Muscle layer of colon (tissue), 2 donors: ENCODE measurements at regions not wholly inside any gene's neighbourhood (a gene's known extent, or its start where the extent isn't known, plus 50 kb on each side); places are given as distances from the start of the nearest gene placed in this dataset.
"Not testable (repeated sequence)": the region's sequence is repeated elsewhere in the genome, so short reads cannot be mapped to it uniquely, and the experiment has no call there.

Experiments
- H3K27ac ChIP-seq: one replicate; pipeline ENCODE4 v1.7.0; 2013; ENCODE audit warnings: low read depth, mild to moderate bottlenecking, low read length, moderate library complexity
- H3K27me3 ChIP-seq, 2 donors: one replicate each; pipeline ENCODE4 v1.7.0; 2013; ENCODE audit warnings: low read length in 2 of 2, mild to moderate bottlenecking in 2 of 2; ENCODE audit not compliant: insufficient read depth in 2 of 2, control insufficient read depth in 1 of 2
- H3K36me3 ChIP-seq: one replicate; pipeline ENCODE4 v1.7.0; 2013; ENCODE audit warnings: mild to moderate bottlenecking, low read length; ENCODE audit not compliant: insufficient read depth
- H3K4me1 ChIP-seq: one replicate; pipeline ENCODE4 v1.7.0; 2013; ENCODE audit warnings: mild to moderate bottlenecking, low read length; ENCODE audit not compliant: insufficient read depth
- H3K4me3 ChIP-seq, 2 donors: one replicate each; pipeline ENCODE4 v1.7.0; 2013; ENCODE audit warnings: low read length in 2 of 2, low read depth in 1 of 2, mild to moderate bottlenecking in 1 of 2, moderate library complexity in 1 of 2
- H3K9ac ChIP-seq: one replicate; pipeline ENCODE4 v1.7.0; 2013; ENCODE audit warnings: low read length
- H3K9me3 ChIP-seq: one replicate; pipeline ENCODE4 v1.7.0; 2013; ENCODE audit warnings: mild to moderate bottlenecking, low read length
- donor health status: abdominal sarcoma.
- donor health status: Adenocarcinoma of cecum.

- Histone ChIP-seq H3K4me1 (no peaks in the 10 kb centered on the region), H3K27ac (no peak overlapping the region), H3K4me3 (no peak overlapping the region), H3K9me3 (peaks cover 9% of the 10 kb centered on the region), H3K36me3 (no peaks in the 10 kb centered on the region), H3K9ac (no peak overlapping the region), H3K27me3 (no peaks in the 10 kb centered on the region)
These were observed 67.9 kb downstream of the TBX3 start for GRCh38 chr12:114616081-114616480.

DNA sequence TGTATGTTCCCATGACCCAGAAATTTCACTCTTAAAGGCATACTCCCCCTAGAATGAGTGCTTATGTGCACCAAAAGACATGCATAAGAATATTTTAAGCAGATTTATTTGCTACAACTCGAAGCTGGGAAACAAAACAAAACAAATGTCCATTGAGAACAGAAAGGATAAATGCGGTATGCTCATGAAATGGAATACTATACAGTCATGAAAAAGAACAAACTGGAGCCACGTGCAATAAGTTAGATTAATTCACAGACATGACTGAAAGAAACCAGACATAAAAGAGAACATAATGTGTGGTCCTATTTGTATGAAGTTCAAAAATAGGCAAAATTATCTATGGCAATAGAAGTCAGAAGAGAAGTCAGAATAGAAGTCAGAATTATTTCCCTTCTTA lies 69.9 kb downstream of the TBX3 start:
- Histone ChIP-seq H3K9me3 (peaks cover 9% of the 10 kb centered on the region), H3K27ac (no peak overlapping the region), H3K4me1 (no peaks in the 10 kb centered on the region), H3K4me3 (no peak overlapping the region), H3K27me3 (no peaks in the 10 kb centered on the region), H3K36me3 (no peaks in the 10 kb centered on the region), H3K9ac (no peak overlapping the region)

DNA sequence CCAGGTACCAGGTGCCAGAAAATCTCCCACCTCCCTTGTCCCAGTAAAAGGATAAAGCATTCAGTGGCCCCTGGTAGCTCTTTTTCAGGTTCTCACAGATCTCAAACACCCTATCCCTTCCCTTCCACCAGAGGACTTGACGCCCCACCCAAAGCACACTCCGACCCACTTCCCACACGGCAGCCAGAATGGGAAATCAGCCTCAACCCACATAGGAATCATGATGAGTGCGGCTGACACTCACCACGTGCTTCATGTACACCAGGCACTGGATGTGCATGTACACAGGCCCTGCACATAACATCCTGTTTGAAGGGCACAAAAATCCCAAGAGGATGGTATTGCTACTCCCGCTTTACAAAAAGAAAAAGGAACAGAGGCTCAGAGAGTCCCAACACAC lies 71.9 kb downstream of the TBX3 start:
- no peaks in the 10 kb centered on the region for H3K36me3 ChIP-seq
- H3K4me3 ChIP-seq = no peak overlapping the region
- no peaks in the 10 kb centered on the region for H3K4me1 ChIP-seq
- peaks cover 9% of the 10 kb centered on the region for H3K9me3 ChIP-seq
- H3K27ac ChIP-seq = no peak overlapping the region
- no peaks in the 10 kb centered on the region for H3K27me3 ChIP-seq
- no peak overlapping the region for H3K9ac ChIP-seq

- H3K4me3 ChIP-seq = no peak overlapping the region
- no peak overlapping the region for H3K9ac ChIP-seq
- H3K27me3 ChIP-seq = no peaks in the 10 kb centered on the region
- no peaks in the 10 kb centered on the region for H3K36me3 ChIP-seq
- no peaks in the 10 kb centered on the region for H3K4me1 ChIP-seq
- peaks cover 9% of the 10 kb centered on the region for H3K9me3 ChIP-seq
- H3K27ac ChIP-seq = no peak overlapping the region
These were observed 72.6 kb downstream of the TBX3 start for GRCh38 chr12:114611145-114612018.

GRCh38 chr12:114608509-114608908 lies 75.5 kb downstream of the TBX3 start:
- no peaks in the 10 kb centered on the region for H3K4me1 ChIP-seq
- no peak overlapping the region for H3K9ac ChIP-seq
- no peaks in the 10 kb centered on the region for H3K9me3 ChIP-seq
- no peak overlapping the region for H3K27ac ChIP-seq
- H3K27me3 ChIP-seq = no peaks in the 10 kb centered on the region
- H3K36me3 ChIP-seq = no peaks in the 10 kb centered on the region
- no peak overlapping the region for H3K4me3 ChIP-seq

- H3K9me3 ChIP-seq = no peaks in the 10 kb centered on the region
These were observed 78.1 kb downstream of the TBX3 start for GRCh38 chr12:114605918-114606317.

GRCh38 chr12:114604606-114605005 lies 79.4 kb downstream of the TBX3 start:
- Histone ChIP-seq H3K4me3 (no peak overlapping the region), H3K36me3 (no peaks in the 10 kb centered on the region), H3K27me3 (no peaks in the 10 kb centered on the region), H3K27ac (no peak overlapping the region), H3K4me1 (no peaks in the 10 kb centered on the region), H3K9ac (no peak overlapping the region), H3K9me3 (no peaks in the 10 kb centered on the region)

More at GRCh38 chr12:114605918-114606317, 78.1 kb downstream of the TBX3 start:
- Histone ChIP-seq H3K4me1 (no peaks in the 10 kb centered on the region), H3K27ac (no peak overlapping the region), H3K27me3 (no peaks in the 10 kb centered on the region), H3K4me3 (no peak overlapping the region), H3K9ac (no peak overlapping the region), H3K36me3 (no peaks in the 10 kb centered on the region)

DNA sequence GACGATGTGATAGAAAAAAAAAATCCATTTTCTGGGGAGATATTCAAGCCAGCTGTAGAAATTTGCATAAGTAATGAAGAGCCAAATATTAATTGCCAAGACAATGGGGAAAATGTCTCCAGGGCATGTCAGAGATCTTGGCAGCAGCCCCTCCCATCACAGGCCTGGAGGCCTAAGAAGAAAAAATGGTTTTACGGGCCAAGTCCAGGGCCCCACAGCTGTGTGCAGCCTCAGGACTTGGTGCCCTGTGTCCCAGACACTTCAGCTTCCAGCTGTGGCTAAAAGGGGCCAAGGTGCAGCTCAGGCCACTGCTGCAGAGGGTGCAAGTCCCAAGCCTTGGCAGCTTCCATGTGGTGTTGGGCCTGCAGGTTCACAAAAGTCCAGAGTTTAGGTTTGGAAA lies 83.4 kb downstream of the TBX3 start:
- H3K27me3 ChIP-seq, H3K9ac ChIP-seq, H3K4me1 ChIP-seq, H3K36me3 ChIP-seq, H3K27ac ChIP-seq, H3K4me3 ChIP-seq, H3K9me3 ChIP-seq: not testable (repeated sequence)

- Histone ChIP-seq H3K27ac (no peak overlapping the region), H3K9me3 (no peaks in the 10 kb centered on the region), H3K27me3 (no peaks in the 10 kb centered on the region), H3K9ac (no peak overlapping the region), H3K36me3 (no peaks in the 10 kb centered on the region), H3K4me3 (no peak overlapping the region), H3K4me1 (no peaks in the 10 kb centered on the region)
These were observed 85.9 kb downstream of the TBX3 start for GRCh38 chr12:114598111-114598510.

DNA sequence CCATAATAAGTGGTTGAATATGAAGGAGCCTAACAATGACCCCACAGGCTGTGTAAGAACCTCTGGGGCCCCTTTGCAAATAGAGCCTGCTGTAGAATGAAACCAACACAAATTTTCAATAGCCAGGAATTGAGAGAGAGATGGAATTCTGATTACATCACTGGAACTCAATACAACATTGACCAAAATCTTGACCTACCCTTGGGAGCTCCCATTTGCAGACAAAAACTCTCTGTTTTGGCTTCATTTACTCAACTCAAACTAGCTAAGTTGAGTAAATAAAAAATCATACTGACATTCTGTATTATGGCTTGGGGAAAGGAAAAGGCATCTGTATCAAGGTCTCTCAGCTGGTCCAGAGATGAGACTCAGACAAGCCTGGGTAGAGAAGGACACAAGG lies 91.0 kb downstream of the TBX3 start:
- Histone ChIP-seq H3K9me3 (no peaks in the 10 kb centered on the region), H3K27me3 (no peaks in the 10 kb centered on the region), H3K27ac (no peak overlapping the region), H3K9ac (no peak overlapping the region), H3K4me3 (no peak overlapping the region), H3K36me3 (no peaks in the 10 kb centered on the region), H3K4me1 (no peaks in the 10 kb centered on the region)

GRCh38 chr12:114588061-114588460 lies 95.9 kb downstream of the TBX3 start:
- Histone ChIP-seq H3K27ac (no peak overlapping the region), H3K4me1 (no peaks in the 10 kb centered on the region), H3K4me3 (no peak overlapping the region), H3K27me3 (no peaks in the 10 kb centered on the region), H3K36me3 (no peaks in the 10 kb centered on the region), H3K9me3 (no peaks in the 10 kb centered on the region), H3K9ac (no peak overlapping the region)

DNA sequence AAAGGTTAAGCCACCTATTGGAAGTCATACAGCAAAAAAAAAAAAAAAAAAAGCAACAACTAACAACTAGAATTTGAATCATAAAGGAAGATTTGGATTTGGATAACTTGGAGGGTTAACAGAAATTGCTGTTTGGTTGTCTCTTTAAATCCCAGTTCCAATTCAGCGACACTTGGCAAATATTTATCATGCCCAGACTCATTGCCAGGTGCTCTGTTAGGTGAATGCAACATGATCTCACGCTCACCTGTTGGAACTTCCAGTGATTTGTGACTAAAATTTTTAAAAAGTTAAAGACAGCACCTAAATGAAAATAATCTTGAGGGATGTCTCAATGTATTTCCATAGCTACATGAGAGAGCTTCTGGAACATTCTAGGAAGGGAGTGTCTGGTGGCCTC lies 103.7 kb downstream of the TBX3 start:
- no peaks in the 10 kb centered on the region for H3K27me3 ChIP-seq
- H3K27ac ChIP-seq = no peak overlapping the region
- no peaks in the 10 kb centered on the region for H3K36me3 ChIP-seq
- H3K9ac ChIP-seq = no peak overlapping the region
- no peaks in the 10 kb centered on the region for H3K4me1 ChIP-seq
- no peak overlapping the region for H3K4me3 ChIP-seq
- H3K9me3 ChIP-seq = no peaks in the 10 kb centered on the region
